Loucy (cell line): ENCODE measurements at regions not wholly inside any gene's neighbourhood (a gene's known extent, or its start where the extent isn't known, plus 50 kb on each side); places are given as distances from the start of the nearest gene placed in this dataset.

Experiments
- CTCF ChIP-seq: fragments of 200-600 bp; sonication (generic); conservative IDR thresholded peaks from 2 replicates; pipeline ENCODE4 v1.5.1; 2014; ENCODE audit warnings: mild to moderate bottlenecking, antibody characterized with exemption, low read length
- EZH2phosphoT487 ChIP-seq: fragments of 200-600 bp; IDR thresholded peaks from 2 replicates; pipeline ENCODE4 v1.6.1; 2018; ENCODE audit warnings: antibody characterized with exemption, mild to moderate bottlenecking, moderate library complexity, borderline replicate concordance

GRCh38 chr1:199515261-199515660 is 512.2 kb upstream of the NR5A2 start:
- TF ChIP-seq CTCF (no peak), EZH2phosphoT487 (no peak)
